Suppressor macrophage (primary cell): ENCODE measurements at regions not wholly inside any gene's neighbourhood (a gene's known extent, or its start where the extent isn't known, plus 50 kb on each side); places are given as distances from the start of the nearest gene placed in this dataset.

Experiments used
- DNase-seq, 4 experiments: peaks; one replicate each; pipeline ENCODE4 v3.0.0-alpha.2; 2020 to 2022

- peak in 2 of 4 experiments; percentile 12 to 14 for DNase-seq
Measured at GRCh38 chr2:150778828-150779227, 291.4 kb upstream of the RND3 start.

GRCh38 chr2:150769421-150769820, 282.0 kb upstream of the RND3 start:
- no peak for DNase-seq

GRCh38 chr2:150767991-150768746, 280.7 kb upstream of the RND3 start:
- no peak for DNase-seq

GRCh38 chr2:150762571-150762970, 275.1 kb upstream of the RND3 start:
- no peak for DNase-seq

- DNase-seq = no peak
Measured at GRCh38 chr2:150759531-150759930, 272.1 kb upstream of the RND3 start.

- DNase-seq = no peak
Measured at GRCh38 chr2:150759106-150759505, 271.6 kb upstream of the RND3 start.

GRCh38 chr2:150752229-150752628, 264.8 kb upstream of the RND3 start:
- no peak for DNase-seq

GRCh38 chr2:150750720-150751119, 263.3 kb upstream of the RND3 start:
- DNase-seq = no peak

GRCh38 chr2:150742094-150742493, 254.6 kb upstream of the RND3 start:
- DNase-seq = no peak

GRCh38 chr2:150735894-150736498, 248.5 kb upstream of the RND3 start:
- DNase-seq = no peak

- DNase-seq = no peak
Measured at GRCh38 chr2:150733051-150733618, 245.7 kb upstream of the RND3 start.

GRCh38 chr2:150732491-150732890, 245.0 kb upstream of the RND3 start:
- DNase-seq = no peak

- no peak for DNase-seq
Measured at GRCh38 chr2:150732064-150732463, 244.6 kb upstream of the RND3 start.

GRCh38 chr2:150729495-150729955, 242.1 kb upstream of the RND3 start:
- DNase-seq = no peak

GRCh38 chr2:150718280-150718679, 230.8 kb upstream of the RND3 start:
- no peak for DNase-seq

- DNase-seq = no peak
Measured at GRCh38 chr2:150716186-150716585, 228.7 kb upstream of the RND3 start.

- DNase-seq = no peak
Measured at GRCh38 chr2:150715501-150715900, 228.0 kb upstream of the RND3 start.

- DNase-seq = peak in 3 of 4 experiments; percentile 11 to 18 (median 11)
Measured at GRCh38 chr2:150710916-150711315, 223.4 kb upstream of the RND3 start.

GRCh38 chr2:150710041-150710440, 222.6 kb upstream of the RND3 start:
- no peak for DNase-seq

- DNase-seq = no peak
Measured at GRCh38 chr2:150706561-150706960, 219.1 kb upstream of the RND3 start.

- no peak for DNase-seq
Measured at GRCh38 chr2:150705767-150706166, 218.3 kb upstream of the RND3 start.

- no peak for DNase-seq
Measured at GRCh38 chr2:150705357-150705756, 217.9 kb upstream of the RND3 start.

- no peak for DNase-seq
Measured at GRCh38 chr2:150702791-150703190, 215.3 kb upstream of the RND3 start.
